ENCODE measurements at regions not wholly inside any gene's neighbourhood (a gene's known extent, or its start where the extent isn't known, plus 50 kb on each side); places are given as distances from the start of the nearest gene placed in this dataset.

DNA sequence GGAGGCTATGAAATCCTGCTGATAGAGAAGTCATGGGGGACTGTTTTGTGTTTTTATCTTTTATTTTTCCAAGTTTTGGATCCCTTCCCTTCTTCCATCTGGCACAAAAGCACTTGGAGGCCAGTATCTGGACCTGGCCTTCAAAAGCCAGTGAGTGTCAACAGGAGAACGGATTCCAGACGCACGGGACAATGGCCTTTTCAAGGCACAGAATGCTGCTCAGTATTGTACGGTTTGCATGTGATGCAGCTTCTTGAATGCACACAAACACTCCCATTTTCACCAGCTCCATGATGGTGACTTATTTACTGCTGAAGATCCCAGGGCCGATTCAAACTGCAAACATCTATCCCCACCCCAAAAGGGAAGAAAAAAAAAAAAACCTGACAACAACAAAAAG is 145.4 kb downstream of the CPEB2 start:
- Histone ChIP-seq H3K27me3 (ENCODE audit: insufficient read depth, low read depth) (no peaks in the 10 kb centered on the region), H4K20me1 (ENCODE audit: insufficient read depth) (no peaks in the 10 kb centered on the region), H3K9ac (no peak overlapping the region), H3K27ac (no peak overlapping the region), H3K36me3 (ENCODE audit: insufficient read depth) (no peaks in the 10 kb centered on the region), H3K4me1 (ENCODE audit: low read depth, poor library complexity, severe bottlenecking) (peaks cover 9% of the 10 kb centered on the region), H3K79me2 (ENCODE audit: insufficient read depth, low read depth) (no peaks in the 10 kb centered on the region), H3K4me2 (no peak overlapping the region), H3K4me3 (IDR thresholded peaks at IDR 0.05; ENCODE audit: insufficient read depth, low read depth, low read length) (no peak overlapping the region), H2AFZ (ENCODE audit: low read depth) (no peak overlapping the region)
- TF ChIP-seq, protein P1, sequence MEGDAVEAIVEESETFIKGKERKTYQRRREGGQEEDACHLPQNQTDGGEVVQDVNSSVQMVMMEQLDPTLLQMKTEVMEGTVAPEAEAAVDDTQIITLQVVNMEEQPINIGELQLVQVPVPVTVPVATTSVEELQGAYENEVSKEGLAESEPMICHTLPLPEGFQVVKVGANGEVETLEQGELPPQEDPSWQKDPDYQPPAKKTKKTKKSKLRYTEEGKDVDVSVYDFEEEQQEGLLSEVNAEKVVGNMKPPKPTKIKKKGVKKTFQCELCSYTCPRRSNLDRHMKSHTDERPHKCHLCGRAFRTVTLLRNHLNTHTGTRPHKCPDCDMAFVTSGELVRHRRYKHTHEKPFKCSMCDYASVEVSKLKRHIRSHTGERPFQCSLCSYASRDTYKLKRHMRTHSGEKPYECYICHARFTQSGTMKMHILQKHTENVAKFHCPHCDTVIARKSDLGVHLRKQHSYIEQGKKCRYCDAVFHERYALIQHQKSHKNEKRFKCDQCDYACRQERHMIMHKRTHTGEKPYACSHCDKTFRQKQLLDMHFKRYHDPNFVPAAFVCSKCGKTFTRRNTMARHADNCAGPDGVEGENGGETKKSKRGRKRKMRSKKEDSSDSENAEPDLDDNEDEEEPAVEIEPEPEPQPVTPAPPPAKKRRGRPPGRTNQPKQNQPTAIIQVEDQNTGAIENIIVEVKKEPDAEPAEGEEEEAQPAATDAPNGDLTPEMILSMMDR (conservative IDR thresholded peaks at IDR 0.05; ENCODE audit: low read depth, low read length): no peak

GRCh38 chr4:15148199-15148598 is 145.9 kb downstream of the CPEB2 start:
- no peak overlapping the region for H3K27ac ChIP-seq
- no peaks in the 10 kb centered on the region for H4K20me1 ChIP-seq (ENCODE audit: insufficient read depth)
- H3K4me3 ChIP-seq (IDR thresholded peaks at IDR 0.05; ENCODE audit: insufficient read depth, low read depth, low read length): no peak overlapping the region
- TF ChIP-seq, protein P1 (conservative IDR thresholded peaks at IDR 0.05; ENCODE audit: low read depth, low read length): no peak
- no peaks in the 10 kb centered on the region for H3K79me2 ChIP-seq (ENCODE audit: insufficient read depth, low read depth)
- no peak overlapping the region for H3K4me2 ChIP-seq
- H3K9ac ChIP-seq: no peak overlapping the region
- no peaks in the 10 kb centered on the region for H3K36me3 ChIP-seq (ENCODE audit: insufficient read depth)
- H3K27me3 ChIP-seq (ENCODE audit: insufficient read depth, low read depth): no peaks in the 10 kb centered on the region
- H3K4me1 ChIP-seq (ENCODE audit: low read depth, poor library complexity, severe bottlenecking): peaks cover 9% of the 10 kb centered on the region
- H2AFZ ChIP-seq (ENCODE audit: low read depth): no peak overlapping the region

GRCh38 chr4:15148691-15149090 is 146.4 kb downstream of the CPEB2 start:
- Histone ChIP-seq H3K4me2 (no peak overlapping the region), H3K36me3 (ENCODE audit: insufficient read depth) (no peaks in the 10 kb centered on the region), H3K4me1 (ENCODE audit: low read depth, poor library complexity, severe bottlenecking) (peaks cover 9% of the 10 kb centered on the region), H3K4me3 (IDR thresholded peaks at IDR 0.05; ENCODE audit: insufficient read depth, low read depth, low read length) (no peak overlapping the region), H3K9ac (no peak overlapping the region), H2AFZ (ENCODE audit: low read depth) (no peak overlapping the region), H3K27ac (no peak overlapping the region), H3K79me2 (ENCODE audit: insufficient read depth, low read depth) (no peaks in the 10 kb centered on the region), H4K20me1 (ENCODE audit: insufficient read depth) (no peaks in the 10 kb centered on the region), H3K27me3 (ENCODE audit: insufficient read depth, low read depth) (no peaks in the 10 kb centered on the region)
- TF ChIP-seq, protein P1 (conservative IDR thresholded peaks at IDR 0.05; ENCODE audit: low read depth, low read length): no peak

GRCh38 chr4:15149234-15149838 is 147.1 kb downstream of the CPEB2 start:
- Histone ChIP-seq H4K20me1 (ENCODE audit: insufficient read depth) (no peaks in the 10 kb centered on the region), H3K27ac (no peak overlapping the region; the same call in 1 of the 2 replicates)

More at GRCh38 chr4:15149234-15149838, 147.1 kb downstream of the CPEB2 start:
- H3K4me1 ChIP-seq (ENCODE audit: low read depth, poor library complexity, severe bottlenecking): peaks cover 9% of the 10 kb centered on the region
- no peak overlapping the region for H3K4me3 ChIP-seq (IDR thresholded peaks at IDR 0.05; ENCODE audit: insufficient read depth, low read depth, low read length)
- H3K79me2 ChIP-seq (ENCODE audit: insufficient read depth, low read depth): no peaks in the 10 kb centered on the region
- no peaks in the 10 kb centered on the region for H3K27me3 ChIP-seq (ENCODE audit: insufficient read depth, low read depth)
- no peak overlapping the region; the same call in 1 of the 2 replicates for H3K9ac ChIP-seq
- TF ChIP-seq, protein P1 (conservative IDR thresholded peaks at IDR 0.05; ENCODE audit: low read depth, low read length): no peak
- H3K4me2 ChIP-seq: no peak overlapping the region; the same call in 1 of the 2 replicates
- H2AFZ ChIP-seq (ENCODE audit: low read depth): peak overlapping the region; percentile 30; the same call in 1 of the 2 replicates
- H3K36me3 ChIP-seq (ENCODE audit: insufficient read depth): no peaks in the 10 kb centered on the region
